ENCODE measurements at regions not wholly inside any gene's neighbourhood (a gene's known extent, or its start where the extent isn't known, plus 50 kb on each side); places are given as distances from the start of the nearest gene placed in this dataset.

GRCh38 chr2:184530239-184530638, 68.1 kb upstream of the ZNF804A start:
- Histone ChIP-seq H3K27me3 (ENCODE audit: control insufficient read depth in 2 of 2, insufficient read depth in 2 of 2, low read length in 2 of 2) (no peaks in the 10 kb centered on the region), H3K9ac (ENCODE audit: insufficient read depth in 1 of 2, low read depth in 2 of 2, low read length in 2 of 2) (no peak overlapping the region), H2AFZ (ENCODE audit: low read depth, low read length) (no peak overlapping the region), H3K27ac (ENCODE audit: extremely low read depth, low read depth, low read length) (no peak overlapping the region), H3K9me1 (ENCODE audit: control insufficient read depth, insufficient read depth, low read length) (no peaks in the 10 kb centered on the region), H3K36me3 (ENCODE audit: control insufficient read depth, insufficient read depth, low read length) (no peaks in the 10 kb centered on the region), H3K4me1 (replicated peaks in 1 of 2; ENCODE audit: control insufficient read depth in 2 of 2, insufficient read depth in 2 of 2, low read length in 2 of 2) (no peaks in the 10 kb centered on the region), H3K9me3 (replicated peaks; ENCODE audit: control insufficient read depth, insufficient read depth, low read depth, low read length) (no peaks in the 10 kb centered on the region; the same call in 1 of the 2 replicates), H3K4me2 (ENCODE audit: insufficient read depth, low read length) (no peak overlapping the region), H4K20me1 (replicated peaks; ENCODE audit: control insufficient read depth, insufficient read depth, low read length) (no peaks in the 10 kb centered on the region), H3K4me3 (no peak overlapping the region), H3K79me2 (ENCODE audit: control insufficient read depth, insufficient read depth, low read length) (no peaks in the 10 kb centered on the region)
- ChIA-PET POLR2A (no interaction called here), CTCF (ENCODE audit: low intra/inter-chr PET ratio) (no interaction called here)
- no peak for DNase-seq (ENCODE audit: extremely low read depth in 1 of 4, low spot score in 3 of 4)
- intact Hi-C loops (cut with micrococcal nuclease) = no loop called here
- no peak for FAIRE-seq
- WGBS (ENCODE audit: insufficient coverage, low coverage, missing lambda C conversion rate) = 0% methylated on average over 7 of the region's 7 CpGs
- no peak for ATAC-seq
- in situ Hi-C loops (cut with MboI) = no loop called here
- BruUV-seq (replicated peaks) = no TSS peak
- TF ChIP-seq RB1 (IDR thresholded peaks at IDR 0.05; ENCODE audit: low read depth) (no peak), TGIF2 (CRISPR knock-in tag; IDR thresholded peaks at IDR 0.05) (no peak), E2F6 (IDR thresholded peaks at IDR 0.05; ENCODE audit: borderline replicate concordance in 1 of 2, extremely low read depth in 1 of 2, insufficient read depth in 1 of 2, insufficient read length in 1 of 2, low read depth in 1 of 2, low read length in 1 of 2, poor library complexity in 1 of 2, severe bottlenecking in 1 of 2) (no peak), REST (IDR thresholded peaks at IDR 0.05; ENCODE audit: borderline replicate concordance) (no peak), REST (CRISPR knock-in tag; IDR thresholded peaks at IDR 0.05; ENCODE audit: low read depth) (no peak), MAFK (IDR thresholded peaks at IDR 0.05; ENCODE audit: low read length) (no peak), ZFP91 (CRISPR knock-in tag; IDR thresholded peaks at IDR 0.05) (no peak), TAF15 (IDR thresholded peaks at IDR 0.05; ENCODE audit: low read depth, low read length) (no peak), ZNF696 (CRISPR knock-in tag; conservative IDR thresholded peaks at IDR 0.05) (no peak), PTBP1 (IDR thresholded peaks at IDR 0.05; ENCODE audit: low read depth, low read length) (no peak), ZNF23 (CRISPR knock-in tag; IDR thresholded peaks at IDR 0.05) (no peak)
